HG03060 (cell line): ENCODE measurements at regions not wholly inside any gene's neighbourhood (a gene's known extent, or its start where the extent isn't known, plus 50 kb on each side); places are given as distances from the start of the nearest gene placed in this dataset.
"Not testable (repeated sequence)": the region's sequence is repeated elsewhere in the genome, so short reads cannot be mapped to it uniquely, and the experiment has no call there.

Source experiments
- ATAC-seq: cut with Tn5 transposase; IDR thresholded peaks from one replicate; pipeline ENCODE4 v1.9.1; 2021; ENCODE audit warnings: low read depth, moderate number of reproducible peaks; ENCODE audit not compliant: unreplicated experiment

GRCh38 chr10:123309731-123310130, 155.5 kb downstream of the BUB3 start:
- ATAC-seq = no peak

- ATAC-seq = no peak
Measured at GRCh38 chr10:123316776-123317175, 162.6 kb downstream of the BUB3 start.

- no peak for ATAC-seq
Measured at GRCh38 chr10:123318516-123318915, 164.3 kb downstream of the BUB3 start.

- no peak for ATAC-seq
Measured at GRCh38 chr10:123320091-123320490, 165.9 kb downstream of the BUB3 start.

GRCh38 chr10:123323884-123324283, 169.7 kb downstream of the BUB3 start:
- no peak for ATAC-seq

- ATAC-seq = no peak
Measured at GRCh38 chr10:123325663-123326190, 171.5 kb downstream of the BUB3 start.

- ATAC-seq = no peak
Measured at GRCh38 chr10:123326674-123327073, 172.5 kb downstream of the BUB3 start.

- ATAC-seq = peak; percentile 67
Measured at GRCh38 chr10:123327450-123327849, 173.2 kb downstream of the BUB3 start.

- ATAC-seq = no peak
Measured at GRCh38 chr10:123327896-123328295, 173.7 kb downstream of the BUB3 start.

- ATAC-seq = no peak
Measured at GRCh38 chr10:123331438-123331837, 177.2 kb downstream of the BUB3 start.

GRCh38 chr10:123346581-123346980, 192.4 kb downstream of the BUB3 start:
- no peak for ATAC-seq

GRCh38 chr10:123348691-123349572, 194.7 kb downstream of the BUB3 start:
- no peak for ATAC-seq

- ATAC-seq = no peak
Measured at GRCh38 chr10:123351715-123352114, 197.5 kb downstream of the BUB3 start.

GRCh38 chr10:123354521-123354920, 200.3 kb downstream of the BUB3 start:
- ATAC-seq = no peak

- ATAC-seq = no peak
Measured at GRCh38 chr10:123355748-123356481, 201.7 kb downstream of the BUB3 start.

GRCh38 chr10:123356799-123357198, 202.6 kb downstream of the BUB3 start:
- no peak for ATAC-seq

- no peak for ATAC-seq
Measured at GRCh38 chr10:123357421-123357930, 203.3 kb downstream of the BUB3 start.

GRCh38 chr10:123359539-123359938, 205.3 kb downstream of the BUB3 start:
- no peak for ATAC-seq

- no peak for ATAC-seq
Measured at GRCh38 chr10:123361832-123362231, 207.6 kb downstream of the BUB3 start.

- no peak for ATAC-seq
Measured at GRCh38 chr10:123367195-123367594, 213.0 kb downstream of the BUB3 start.

- ATAC-seq = not testable (repeated sequence)
Measured at GRCh38 chr10:123371626-123372025, 217.4 kb downstream of the BUB3 start.
